ENCODE measurements at regions not wholly inside any gene's neighbourhood (a gene's known extent, or its start where the extent isn't known, plus 50 kb on each side); places are given as distances from the start of the nearest gene placed in this dataset.

DNA sequence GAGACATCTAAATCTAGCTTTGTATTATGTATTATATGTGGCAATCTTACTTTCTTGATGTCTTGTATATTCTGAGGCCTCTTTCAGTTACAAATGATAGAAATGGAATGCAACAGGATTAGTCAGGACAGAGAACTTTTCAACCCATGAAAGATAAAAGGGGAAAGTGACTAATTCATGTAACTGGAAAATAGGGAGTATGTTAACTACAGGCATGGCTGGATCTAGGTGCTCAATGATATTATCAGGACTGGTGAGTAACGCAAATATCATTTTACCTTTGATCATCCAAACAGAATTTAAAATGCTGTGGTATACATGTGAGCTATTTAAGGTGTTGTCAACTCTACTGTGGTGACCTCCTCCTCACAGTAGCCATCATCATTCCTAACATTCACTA lies 215.7 kb upstream of the GLRA1 start:
- TF ChIP-seq, protein P1, sequence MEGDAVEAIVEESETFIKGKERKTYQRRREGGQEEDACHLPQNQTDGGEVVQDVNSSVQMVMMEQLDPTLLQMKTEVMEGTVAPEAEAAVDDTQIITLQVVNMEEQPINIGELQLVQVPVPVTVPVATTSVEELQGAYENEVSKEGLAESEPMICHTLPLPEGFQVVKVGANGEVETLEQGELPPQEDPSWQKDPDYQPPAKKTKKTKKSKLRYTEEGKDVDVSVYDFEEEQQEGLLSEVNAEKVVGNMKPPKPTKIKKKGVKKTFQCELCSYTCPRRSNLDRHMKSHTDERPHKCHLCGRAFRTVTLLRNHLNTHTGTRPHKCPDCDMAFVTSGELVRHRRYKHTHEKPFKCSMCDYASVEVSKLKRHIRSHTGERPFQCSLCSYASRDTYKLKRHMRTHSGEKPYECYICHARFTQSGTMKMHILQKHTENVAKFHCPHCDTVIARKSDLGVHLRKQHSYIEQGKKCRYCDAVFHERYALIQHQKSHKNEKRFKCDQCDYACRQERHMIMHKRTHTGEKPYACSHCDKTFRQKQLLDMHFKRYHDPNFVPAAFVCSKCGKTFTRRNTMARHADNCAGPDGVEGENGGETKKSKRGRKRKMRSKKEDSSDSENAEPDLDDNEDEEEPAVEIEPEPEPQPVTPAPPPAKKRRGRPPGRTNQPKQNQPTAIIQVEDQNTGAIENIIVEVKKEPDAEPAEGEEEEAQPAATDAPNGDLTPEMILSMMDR (IDR thresholded peaks at IDR 0.05) = no peak
- TF ChIP-seq POLR2A (IDR thresholded peaks at IDR 0.05) = no peak

Measured in right lobe of liver (tissue), 4 donors.